HL-60 (cell line): ENCODE measurements at regions not wholly inside any gene's neighbourhood (a gene's known extent, or its start where the extent isn't known, plus 50 kb on each side); places are given as distances from the start of the nearest gene placed in this dataset.

Source experiments
- DNase-seq, 2 experiments: peaks; one replicate each; pipeline ENCODE4 v3.0.0-alpha.2; 2010 to 2020; ENCODE audit warnings: low read depth in 1 of 2, low spot score in 1 of 2
- H3K27ac ChIP-seq: fragments of 250-450 bp; sonication (Bioruptor Pico); replicated peaks from 2 replicates; pipeline ENCODE4 v1.5.1; 2020; ENCODE audit warnings: mild to moderate bottlenecking, moderate library complexity
- H3K27me3 ChIP-seq: fragments of 250-450 bp; sonication (Bioruptor Pico); 2 replicates; pipeline ENCODE4 v1.5.1; 2021; ENCODE audit warnings: mild to moderate bottlenecking, moderate library complexity; ENCODE audit not compliant: insufficient read depth, poor library complexity, severe bottlenecking
- H3K4me3 ChIP-seq: replicated peaks from 2 replicates; pipeline ENCODE4 v1.5.1; 2011; ENCODE audit warnings: mild to moderate bottlenecking, control low read depth, low read length; ENCODE audit not compliant: insufficient read depth
- CTCF ChIP-seq: IDR thresholded peaks from one replicate; pipeline ENCODE4 v1.5.1; 2011; ENCODE audit warnings: low read length, control low read depth, inconsistent platforms; ENCODE audit not compliant: insufficient read depth
- GABPA ChIP-seq: IDR thresholded peaks from 2 replicates; pipeline ENCODE4 v1.6.1; 2012; ENCODE audit warnings: low read depth
- POLR2AphosphoS5 ChIP-seq: IDR thresholded peaks from 2 replicates; pipeline ENCODE4 v1.6.1; 2012; ENCODE audit warnings: low read depth
- REST ChIP-seq: IDR thresholded peaks from 2 replicates; pipeline ENCODE4 v1.6.1; 2012; ENCODE audit warnings: low read depth; ENCODE audit not compliant: insufficient replicate concordance
- SPI1 ChIP-seq: IDR thresholded peaks from 2 replicates; pipeline ENCODE4 v1.6.1; 2012; ENCODE audit warnings: low read depth, mild to moderate bottlenecking, borderline replicate concordance

- DNase-seq = no peak
- no peaks in the 10 kb centered on the region for H3K27me3 ChIP-seq
- no peak for TF ChIP-seq CTCF
- no peak for TF ChIP-seq SPI1
- TF ChIP-seq REST = no peak
- no peak for TF ChIP-seq GABPA
- no peak for TF ChIP-seq POLR2AphosphoS5
Measured at GRCh38 chr1:241408170-241408569, 51.2 kb upstream of the RGS7 start.

More at GRCh38 chr1:241408170-241408569, 51.2 kb upstream of the RGS7 start:
- no peak overlapping the region for H3K27ac ChIP-seq
- no peak overlapping the region for H3K4me3 ChIP-seq
